GM19351 (cell line): ENCODE measurements at regions not wholly inside any gene's neighbourhood (a gene's known extent, or its start where the extent isn't known, plus 50 kb on each side); places are given as distances from the start of the nearest gene placed in this dataset.
"Not testable (repeated sequence)": the region's sequence is repeated elsewhere in the genome, so short reads cannot be mapped to it uniquely, and the experiment has no call there.

ENCODE experiments used
- ATAC-seq: cut with Tn5 transposase; IDR thresholded peaks from one replicate; pipeline ENCODE4 v1.9.1; 2021; ENCODE audit warnings: mild to moderate bottlenecking, moderate library complexity; ENCODE audit not compliant: unreplicated experiment

DNA sequence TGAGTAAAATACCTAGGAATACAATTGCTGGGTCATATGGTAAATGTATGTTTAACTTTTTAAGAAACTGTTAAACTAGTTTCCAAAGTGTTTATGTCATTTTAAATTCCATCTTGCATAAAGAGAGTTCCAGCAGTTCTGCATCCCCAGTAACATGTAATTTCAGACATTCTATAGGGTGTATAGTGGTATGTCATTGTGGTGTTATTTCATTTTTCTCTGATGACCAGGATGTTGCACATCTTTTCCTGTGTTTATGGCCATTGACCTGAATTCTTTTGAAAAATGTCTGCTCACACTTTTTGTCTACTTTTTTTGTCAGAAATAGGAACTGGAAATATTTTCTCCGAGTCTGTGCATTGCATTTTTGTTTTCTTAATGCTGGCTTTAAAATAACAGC lies 128.9 kb downstream of the TMEM200A start:
- no peak for ATAC-seq

GRCh38 chr6:130500693-130501092 lies 134.9 kb downstream of the TMEM200A start:
- no peak for ATAC-seq

DNA sequence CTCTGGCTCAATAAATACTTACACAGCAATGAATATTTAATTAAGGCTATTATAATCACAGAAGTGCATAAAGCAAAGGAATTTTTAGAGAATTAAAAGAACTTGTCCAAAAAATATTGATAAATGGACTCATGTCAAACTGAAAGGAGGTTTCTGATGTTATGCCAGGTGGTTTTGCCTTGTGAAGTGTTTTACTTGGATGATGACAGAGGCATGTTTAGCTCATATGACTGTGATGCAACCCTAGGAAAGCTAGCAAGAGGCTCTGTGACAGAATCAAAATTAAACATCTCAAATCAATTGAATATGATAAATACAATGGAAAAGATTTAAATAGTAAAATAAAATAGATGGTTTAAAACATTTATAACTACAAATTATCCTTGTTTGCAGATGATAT lies 137.3 kb downstream of the TMEM200A start:
- no peak for ATAC-seq

- ATAC-seq, result no peak
Observed at GRCh38 chr6:130505808-130506598, 140.2 kb downstream of the TMEM200A start.

GRCh38 chr6:130507005-130507665 lies 141.3 kb downstream of the TMEM200A start:
- not testable (repeated sequence) for ATAC-seq

DNA sequence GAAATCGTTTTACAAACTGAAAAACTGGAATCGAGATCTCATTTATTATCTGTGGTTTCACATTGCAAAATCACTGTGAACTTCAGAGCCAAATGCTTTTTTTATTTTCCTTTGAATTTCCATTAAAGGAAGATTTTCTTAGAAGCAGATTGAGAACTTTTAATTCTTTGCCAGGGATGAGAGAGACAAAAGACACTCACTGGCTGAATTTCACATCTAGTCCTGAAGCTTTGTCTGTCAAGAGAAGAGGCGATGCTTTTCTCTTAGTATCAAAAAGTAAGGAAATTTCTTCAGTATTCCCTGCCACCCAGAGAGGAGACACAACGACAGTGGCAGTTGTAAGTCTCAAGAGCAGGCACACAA lies 141.8 kb downstream of the TMEM200A start:
- no peak for ATAC-seq

GRCh38 chr6:130513770-130514169 lies 148.0 kb downstream of the TMEM200A start:
- ATAC-seq, result peak; percentile 68

DNA sequence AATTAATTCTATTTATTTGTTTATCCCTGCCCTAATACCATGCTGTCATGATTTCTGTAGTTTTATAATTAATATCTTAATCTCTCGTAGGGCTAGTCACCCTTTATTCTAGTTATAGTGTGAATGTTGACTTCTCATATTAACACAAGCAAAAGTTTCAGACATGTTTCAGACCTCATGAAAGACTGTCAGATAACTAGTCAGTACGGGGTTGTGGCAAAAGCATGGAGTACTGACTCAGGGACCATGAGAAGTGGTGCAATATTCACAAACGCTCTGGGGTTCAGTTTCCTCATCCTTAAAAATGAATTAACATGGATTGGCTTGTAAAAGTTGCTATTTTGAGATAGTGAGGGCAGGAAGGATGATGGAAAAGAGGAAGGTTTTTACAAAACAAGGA lies 148.9 kb downstream of the TMEM200A start:
- ATAC-seq, result no peak

DNA sequence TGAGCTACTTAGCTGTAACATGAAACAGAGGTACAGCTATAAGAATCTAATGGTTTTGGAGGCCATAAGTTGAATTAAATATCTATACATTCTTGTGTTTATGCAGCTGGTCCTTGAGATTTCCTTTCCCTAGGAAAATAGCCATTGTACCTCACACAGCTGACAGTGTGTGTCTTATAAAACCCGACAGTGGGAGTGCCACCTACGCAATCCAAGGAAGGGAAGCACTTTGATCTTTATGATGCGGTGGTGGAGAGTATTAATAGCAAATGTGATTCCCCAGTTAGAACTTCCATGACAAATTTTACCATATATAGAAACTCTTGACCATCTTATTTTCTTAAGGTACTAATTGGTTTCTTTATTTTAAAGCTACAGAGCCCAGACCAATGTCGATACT lies 149.5 kb downstream of the TMEM200A start:
- ATAC-seq, result no peak

DNA sequence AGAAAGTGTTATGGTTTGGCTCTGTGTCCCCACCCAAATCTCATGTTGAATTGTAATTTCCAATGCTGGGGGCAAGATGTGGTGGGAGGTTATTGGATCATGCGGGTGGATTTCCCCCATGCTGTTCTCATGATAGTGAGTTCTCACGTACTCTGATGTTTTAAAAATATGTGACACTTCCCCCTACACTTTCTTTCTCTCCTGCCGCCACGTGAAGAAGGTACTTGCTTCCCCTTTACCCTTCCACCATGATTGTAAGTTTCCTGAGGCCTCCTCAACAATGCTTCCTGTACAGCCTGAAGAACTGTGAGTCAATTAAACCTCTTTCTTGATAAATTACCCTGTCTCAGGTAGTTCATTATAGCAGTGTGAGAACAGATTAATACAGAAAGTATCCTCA lies 150.8 kb downstream of the TMEM200A start:
- no peak for ATAC-seq

DNA sequence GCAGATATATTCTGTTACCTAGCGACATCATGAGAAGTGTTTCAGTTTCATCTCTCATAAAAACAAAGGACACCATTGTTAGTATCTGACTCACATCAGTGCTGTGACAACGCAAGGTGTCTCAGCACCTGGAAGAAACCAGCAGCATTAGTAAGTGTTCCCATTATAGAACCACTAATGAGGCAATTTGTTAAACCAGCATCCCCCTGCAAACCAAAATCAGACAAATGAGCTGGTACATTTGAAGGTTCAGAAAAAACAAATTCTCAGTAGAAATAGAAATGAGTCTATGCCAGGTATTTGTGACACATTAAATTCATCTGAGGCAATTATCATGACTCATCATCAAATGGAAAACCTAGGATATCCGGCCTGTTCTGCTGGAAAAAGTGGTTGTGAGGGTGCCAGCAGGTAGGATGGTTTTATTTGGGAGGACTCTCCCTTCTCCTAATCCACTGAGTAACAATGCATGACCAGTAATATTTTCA lies 151.7 kb downstream of the TMEM200A start:
- ATAC-seq, result peak; percentile 76

DNA sequence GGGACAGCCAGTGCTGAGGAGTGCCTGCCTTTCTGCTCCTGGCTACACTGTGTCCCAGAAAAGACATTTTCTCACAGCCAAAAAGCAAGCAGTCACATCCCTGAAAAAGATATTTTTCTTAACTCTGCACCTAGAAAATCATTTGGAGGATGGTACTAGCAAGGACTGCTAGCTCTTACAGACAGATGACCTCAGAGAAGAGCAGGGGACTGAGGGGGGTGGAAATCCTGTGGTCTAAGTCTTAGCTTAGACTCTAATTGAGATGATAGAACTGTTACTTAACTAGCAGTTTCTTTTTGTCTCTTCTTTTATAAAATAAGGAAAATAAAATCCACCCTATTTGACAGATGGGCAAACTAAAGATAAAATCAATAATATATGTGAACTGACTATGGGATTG lies 152.8 kb downstream of the TMEM200A start:
- no peak for ATAC-seq

- ATAC-seq, result no peak
Observed at GRCh38 chr6:130520221-130520620, 154.4 kb downstream of the TMEM200A start.

DNA sequence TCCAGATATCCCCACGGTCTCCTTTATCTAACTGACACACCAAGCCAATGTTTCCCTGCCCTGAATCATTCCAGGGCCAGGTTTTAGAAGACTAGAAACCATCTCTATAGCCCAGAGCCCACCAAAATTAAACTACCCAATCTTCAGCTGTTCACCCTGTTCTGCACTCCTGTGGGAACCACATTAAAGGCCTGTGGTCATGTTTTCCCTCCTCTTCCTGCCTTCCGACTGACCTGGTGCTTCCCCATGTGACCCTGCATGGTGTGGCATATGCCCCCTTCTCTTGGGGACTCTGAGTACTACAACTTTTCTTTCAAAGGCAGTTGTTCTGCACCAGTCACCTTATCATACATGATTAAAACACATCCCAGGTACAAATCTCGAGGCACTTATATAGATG lies 155.0 kb downstream of the TMEM200A start:
- ATAC-seq, result no peak

GRCh38 chr6:130524552-130524951 lies 158.7 kb downstream of the TMEM200A start:
- no peak for ATAC-seq

GRCh38 chr6:130525408-130525807 lies 159.6 kb downstream of the TMEM200A start:
- ATAC-seq, result peak; percentile 79

DNA sequence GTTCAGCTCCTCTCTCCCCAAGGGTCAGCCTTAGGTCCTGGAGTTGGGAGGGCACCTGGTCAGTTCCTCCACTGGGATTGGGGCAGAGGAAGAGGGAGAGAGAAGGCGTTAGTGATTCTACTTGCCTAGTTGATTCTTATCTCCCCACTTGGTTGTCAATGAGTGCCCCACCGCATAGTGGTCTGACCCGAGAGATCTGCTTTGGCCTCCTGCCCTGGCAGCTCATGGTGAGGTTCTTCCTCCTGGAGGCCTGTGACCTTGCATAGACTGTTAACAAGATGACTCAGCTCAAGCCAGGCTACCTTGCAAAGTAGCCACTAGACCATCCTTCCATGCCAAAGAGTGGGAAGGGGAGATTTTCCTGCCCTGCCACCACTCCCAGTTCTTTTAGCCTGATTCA lies 160.6 kb downstream of the TMEM200A start:
- no peak for ATAC-seq

- no peak for ATAC-seq
Observed at GRCh38 chr6:130527173-130527572, 161.4 kb downstream of the TMEM200A start.

GRCh38 chr6:130529569-130530149 lies 163.8 kb downstream of the TMEM200A start:
- no peak for ATAC-seq

GRCh38 chr6:130534627-130535026 lies 168.8 kb downstream of the TMEM200A start:
- no peak for ATAC-seq

DNA sequence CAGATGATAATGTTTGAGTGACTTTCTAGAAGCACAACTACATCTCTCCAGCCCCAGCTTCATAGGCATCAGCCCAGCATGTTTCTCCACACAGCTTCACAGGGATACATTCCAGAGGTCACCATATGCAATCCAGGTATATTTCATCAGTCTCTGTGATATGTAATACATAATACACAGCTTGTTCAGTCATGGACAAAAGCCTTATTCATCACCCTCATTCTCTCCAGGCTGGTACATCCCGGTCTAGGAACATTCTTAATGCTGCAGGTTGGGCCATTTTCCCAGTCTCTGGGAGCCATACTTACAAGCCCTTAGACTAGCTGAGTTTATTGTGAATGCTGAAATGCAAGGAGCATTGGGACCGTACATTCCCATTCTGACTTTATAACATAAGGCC lies 169.4 kb downstream of the TMEM200A start:
- ATAC-seq, result no peak

DNA sequence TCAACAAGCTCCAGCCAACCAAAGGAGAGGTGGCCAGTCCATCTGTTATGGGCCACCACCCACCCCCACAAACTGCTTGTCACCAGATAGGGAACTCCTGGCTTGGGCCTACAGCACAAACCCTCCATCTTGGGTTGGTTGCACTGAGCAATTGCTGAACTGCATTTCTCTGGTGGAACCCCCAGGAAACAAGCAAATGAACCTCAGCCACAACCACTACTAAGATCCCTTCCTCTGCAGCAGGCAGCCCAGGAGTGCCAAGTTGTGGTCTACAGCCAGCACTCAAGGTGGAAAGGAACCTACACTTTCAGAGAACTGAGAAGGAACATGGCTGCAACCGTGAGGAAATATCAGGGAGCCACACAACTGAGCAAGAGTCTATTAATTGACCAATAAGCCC lies 171.6 kb downstream of the TMEM200A start:
- no peak for ATAC-seq
